ENCODE measurements at regions not wholly inside any gene's neighbourhood (a gene's known extent, or its start where the extent isn't known, plus 50 kb on each side); places are given as distances from the start of the nearest gene placed in this dataset.

- no peak for DNase-seq
These were observed 1920.3 kb upstream of the WWC1 start for GRCh38 chr5:166370928-166371690.

- DNase-seq, result no peak
These were observed 1917.6 kb upstream of the WWC1 start for GRCh38 chr5:166373817-166374216.

GRCh38 chr5:166377756-166378155 is 1913.7 kb upstream of the WWC1 start:
- DNase-seq, result no peak

- no peak for DNase-seq
These were observed 1911.9 kb upstream of the WWC1 start for GRCh38 chr5:166379517-166379916.

- no peak for DNase-seq
These were observed 1909.4 kb upstream of the WWC1 start for GRCh38 chr5:166382031-166382430.

GRCh38 chr5:166398131-166398530 is 1893.3 kb upstream of the WWC1 start:
- no peak for DNase-seq

GRCh38 chr5:166399781-166400180 is 1891.7 kb upstream of the WWC1 start:
- DNase-seq, result no peak

- no peak for DNase-seq
These were observed 1890.1 kb upstream of the WWC1 start for GRCh38 chr5:166401391-166401790.

GRCh38 chr5:166412191-166412590 is 1879.3 kb upstream of the WWC1 start:
- DNase-seq, result no peak

- DNase-seq, result no peak
These were observed 1864.2 kb upstream of the WWC1 start for GRCh38 chr5:166427211-166427610.

- no peak for DNase-seq
These were observed 1863.1 kb upstream of the WWC1 start for GRCh38 chr5:166428264-166428803.

- no peak for DNase-seq
These were observed 1860.7 kb upstream of the WWC1 start for GRCh38 chr5:166430491-166431319.

GRCh38 chr5:166431456-166431855 is 1860.0 kb upstream of the WWC1 start:
- DNase-seq, result no peak

GRCh38 chr5:166433679-166434078 is 1857.8 kb upstream of the WWC1 start:
- DNase-seq, result no peak

GRCh38 chr5:166436872-166437271 is 1854.6 kb upstream of the WWC1 start:
- DNase-seq, result no peak

GRCh38 chr5:166486348-166486747 is 1805.1 kb upstream of the WWC1 start:
- DNase-seq, result no peak

GRCh38 chr5:166488560-166488959 is 1802.9 kb upstream of the WWC1 start:
- DNase-seq, result no peak

GRCh38 chr5:166493040-166493439 is 1798.4 kb upstream of the WWC1 start:
- DNase-seq, result no peak

GRCh38 chr5:166493612-166494011 is 1797.8 kb upstream of the WWC1 start:
- no peak for DNase-seq

GRCh38 chr5:166497496-166498104 is 1793.8 kb upstream of the WWC1 start:
- no peak for DNase-seq

- no peak for DNase-seq
These were observed 1791.8 kb upstream of the WWC1 start for GRCh38 chr5:166499447-166500240.

GRCh38 chr5:166503506-166503905 is 1787.9 kb upstream of the WWC1 start:
- no peak for DNase-seq

- DNase-seq, result no peak
These were observed 1786.4 kb upstream of the WWC1 start for GRCh38 chr5:166505067-166505466.
